HG03521 (cell line): ENCODE measurements at regions not wholly inside any gene's neighbourhood (a gene's known extent, or its start where the extent isn't known, plus 50 kb on each side); places are given as distances from the start of the nearest gene placed in this dataset.
"Not testable (repeated sequence)": the region's sequence is repeated elsewhere in the genome, so short reads cannot be mapped to it uniquely, and the experiment has no call there.

ENCODE experiments used
- ATAC-seq: cut with Tn5 transposase; IDR thresholded peaks from one replicate; pipeline ENCODE4 v1.9.1; 2021; ENCODE audit warnings: mild to moderate bottlenecking, moderate library complexity; ENCODE audit not compliant: unreplicated experiment

GRCh38 chr2:22967756-22968155, 417.2 kb upstream of the KLHL29 start:
- ATAC-seq = no peak

- no peak for ATAC-seq
Observed at GRCh38 chr2:22970284-22970975, 414.5 kb upstream of the KLHL29 start.

- ATAC-seq = no peak
Observed at GRCh38 chr2:22970991-22971390, 414.0 kb upstream of the KLHL29 start.

- ATAC-seq = no peak
Observed at GRCh38 chr2:22981785-22982184, 403.2 kb upstream of the KLHL29 start.

- ATAC-seq = not testable (repeated sequence)
Observed at GRCh38 chr2:22984152-22984551, 400.8 kb upstream of the KLHL29 start.

GRCh38 chr2:22990246-22990645, 394.7 kb upstream of the KLHL29 start:
- no peak for ATAC-seq

- no peak for ATAC-seq
Observed at GRCh38 chr2:22991844-22992243, 393.1 kb upstream of the KLHL29 start.

- ATAC-seq = no peak
Observed at GRCh38 chr2:22992441-22992840, 392.5 kb upstream of the KLHL29 start.

GRCh38 chr2:22993250-22993649, 391.7 kb upstream of the KLHL29 start:
- no peak for ATAC-seq

- ATAC-seq = no peak
Observed at GRCh38 chr2:22995576-22995975, 389.4 kb upstream of the KLHL29 start.

GRCh38 chr2:22996911-22997310, 388.1 kb upstream of the KLHL29 start:
- no peak for ATAC-seq

- ATAC-seq = no peak
Observed at GRCh38 chr2:22998359-22998758, 386.6 kb upstream of the KLHL29 start.

- ATAC-seq = no peak
Observed at GRCh38 chr2:22999951-23000350, 385.0 kb upstream of the KLHL29 start.

- ATAC-seq = no peak
Observed at GRCh38 chr2:23002234-23002633, 382.7 kb upstream of the KLHL29 start.

GRCh38 chr2:23005469-23005868, 379.5 kb upstream of the KLHL29 start:
- no peak for ATAC-seq

GRCh38 chr2:23007631-23008235, 377.2 kb upstream of the KLHL29 start:
- no peak for ATAC-seq

- ATAC-seq = no peak
Observed at GRCh38 chr2:23008440-23008839, 376.5 kb upstream of the KLHL29 start.

GRCh38 chr2:23008951-23009350, 376.0 kb upstream of the KLHL29 start:
- ATAC-seq = no peak

- no peak for ATAC-seq
Observed at GRCh38 chr2:23009545-23010149, 375.3 kb upstream of the KLHL29 start.

GRCh38 chr2:23012499-23012898, 372.5 kb upstream of the KLHL29 start:
- ATAC-seq = no peak

- no peak for ATAC-seq
Observed at GRCh38 chr2:23015651-23016200, 369.3 kb upstream of the KLHL29 start.

- ATAC-seq = no peak
Observed at GRCh38 chr2:23019476-23019875, 365.5 kb upstream of the KLHL29 start.
